Renal cortical epithelial cell (primary cell): ENCODE measurements at regions not wholly inside any gene's neighbourhood (a gene's known extent, or its start where the extent isn't known, plus 50 kb on each side); places are given as distances from the start of the nearest gene placed in this dataset.

Source experiments
- DNase-seq: peaks from one replicate; pipeline ENCODE4 v3.0.0-alpha.2; 2011; ENCODE audit warnings: low read depth

DNA sequence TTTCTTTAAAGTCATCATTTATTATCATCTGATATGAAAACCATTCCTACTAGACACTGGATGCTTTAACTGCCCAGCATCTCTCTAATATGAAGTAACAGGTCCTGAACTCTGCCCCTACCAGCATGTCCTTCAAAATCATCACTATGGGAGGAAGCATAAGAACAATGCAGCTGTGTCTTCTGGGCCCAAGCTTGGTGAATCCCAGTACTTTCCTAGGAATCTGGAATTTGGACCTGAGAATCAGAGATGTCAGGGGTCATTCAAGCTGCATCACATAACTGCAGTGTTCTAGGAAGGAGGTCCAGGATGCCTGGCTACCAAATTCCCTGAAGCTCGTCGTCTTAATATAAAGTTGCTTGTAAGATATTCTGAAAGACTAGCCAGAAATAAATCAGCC is 182.7 kb downstream of the AHR start:
- DNase-seq: no peak

DNA sequence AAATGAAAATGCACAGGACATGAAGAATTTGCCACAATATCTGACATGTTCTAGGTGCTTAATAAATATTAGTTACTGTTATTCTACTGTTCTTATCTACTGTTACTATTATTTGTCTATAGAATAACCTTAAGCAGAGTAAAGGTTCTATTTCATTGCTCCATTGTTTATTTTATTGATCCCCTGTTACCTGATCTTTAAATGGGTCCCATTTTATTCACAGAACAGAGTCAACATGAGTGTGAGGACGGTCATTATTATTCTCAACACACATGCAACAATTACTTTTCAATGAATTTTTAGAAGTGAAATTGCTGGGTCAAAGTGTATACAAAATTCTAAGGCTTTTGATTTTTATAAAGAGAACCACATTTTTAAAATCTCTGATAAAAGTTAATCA is 186.9 kb downstream of the AHR start:
- no peak for DNase-seq

DNA sequence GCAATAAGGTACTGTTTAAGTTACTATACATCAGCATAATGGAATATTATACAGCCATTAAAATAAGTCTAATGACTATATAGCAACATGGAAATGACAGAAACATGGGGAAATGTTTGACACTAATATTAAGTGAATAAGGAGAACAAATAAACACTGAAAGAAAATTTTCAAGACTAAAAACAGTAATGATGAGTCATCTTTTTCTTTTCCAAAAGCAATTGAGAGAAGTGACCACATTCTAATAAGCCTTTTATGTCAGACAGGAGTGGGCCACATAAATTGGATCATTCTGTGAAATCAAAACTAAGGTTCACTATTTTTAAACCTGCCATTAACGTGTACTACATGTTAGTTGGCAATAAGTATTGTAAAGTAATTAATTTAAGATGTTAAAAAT is 187.5 kb downstream of the AHR start:
- no peak for DNase-seq

DNA sequence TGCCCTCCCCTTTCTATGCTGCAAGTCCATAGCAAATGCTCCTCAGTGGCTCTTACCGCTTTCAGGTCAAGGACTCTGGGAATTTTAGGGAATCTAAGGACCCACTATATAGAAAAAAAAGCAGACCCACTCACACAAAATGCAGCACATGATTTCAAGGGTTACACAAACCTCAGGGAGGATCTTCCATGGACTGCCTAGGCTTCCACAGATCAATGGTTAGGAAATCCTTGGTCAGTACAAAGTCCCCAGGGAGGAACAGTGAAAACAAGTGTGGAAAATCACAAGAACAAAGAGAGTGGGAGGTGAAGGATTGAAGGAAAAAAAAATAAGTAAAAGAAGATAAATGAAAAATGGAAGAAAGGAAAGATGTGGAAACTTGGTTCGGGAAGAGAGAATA is 188.4 kb downstream of the AHR start:
- peak; percentile 50 for DNase-seq

DNA sequence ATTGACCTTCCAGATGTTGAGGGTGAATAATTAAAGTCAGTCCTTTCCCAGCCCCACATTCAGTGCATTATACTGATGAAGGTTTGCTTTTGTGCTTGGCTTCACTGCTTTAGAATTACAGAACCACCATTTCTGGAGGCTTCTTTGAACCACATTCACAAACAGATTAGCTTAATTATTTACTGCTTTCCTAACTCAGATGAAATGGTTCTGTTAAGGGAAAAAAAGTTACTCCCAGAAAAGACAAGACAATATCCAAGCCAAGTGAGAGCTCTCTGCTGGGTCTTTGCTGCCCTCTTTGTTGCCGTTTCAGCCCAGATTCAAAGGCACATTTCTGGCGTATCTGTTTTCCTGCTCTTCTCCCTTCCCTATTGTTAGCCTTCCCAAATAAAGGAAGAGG is 188.9 kb downstream of the AHR start:
- DNase-seq: peak; percentile 77

DNA sequence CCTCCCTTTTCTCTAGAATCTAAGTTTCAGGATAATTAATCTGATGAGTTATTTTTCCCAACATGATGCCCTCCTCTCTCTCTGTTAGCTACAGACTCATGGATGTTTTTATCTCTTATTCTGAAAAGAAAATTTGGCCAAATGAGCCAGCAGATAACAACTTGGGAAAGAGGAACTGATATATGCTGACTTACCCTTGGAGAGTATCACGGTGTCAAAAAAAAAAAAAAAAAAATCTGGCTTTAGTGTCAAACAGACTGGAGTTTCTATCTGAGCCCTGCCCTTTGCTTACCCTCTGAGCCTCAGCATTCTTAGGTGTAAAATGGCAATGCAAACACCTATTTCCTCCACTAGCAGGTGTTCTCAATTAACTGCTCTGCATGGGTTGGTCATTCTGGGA is 190.4 kb downstream of the AHR start:
- DNase-seq: no peak

DNA sequence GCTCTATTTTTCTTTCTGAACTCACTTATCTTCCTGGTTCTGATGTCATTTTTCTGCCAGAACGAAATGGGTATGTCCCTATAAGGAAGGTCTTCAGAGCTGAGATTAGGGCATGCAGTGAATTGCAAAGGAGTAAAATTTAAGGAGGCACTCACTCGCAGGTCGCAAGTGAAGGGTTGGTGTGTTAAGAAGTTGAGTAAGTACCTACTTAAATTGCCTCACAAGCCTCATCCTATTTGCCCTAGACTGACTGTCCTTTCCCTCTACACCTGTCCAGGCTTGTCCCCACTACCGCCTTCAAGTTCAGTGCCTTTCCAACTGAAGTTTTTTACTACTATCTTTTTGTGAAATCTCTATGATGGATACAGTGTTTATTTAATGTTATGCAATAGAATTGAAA is 191.5 kb downstream of the AHR start:
- DNase-seq: no peak

DNA sequence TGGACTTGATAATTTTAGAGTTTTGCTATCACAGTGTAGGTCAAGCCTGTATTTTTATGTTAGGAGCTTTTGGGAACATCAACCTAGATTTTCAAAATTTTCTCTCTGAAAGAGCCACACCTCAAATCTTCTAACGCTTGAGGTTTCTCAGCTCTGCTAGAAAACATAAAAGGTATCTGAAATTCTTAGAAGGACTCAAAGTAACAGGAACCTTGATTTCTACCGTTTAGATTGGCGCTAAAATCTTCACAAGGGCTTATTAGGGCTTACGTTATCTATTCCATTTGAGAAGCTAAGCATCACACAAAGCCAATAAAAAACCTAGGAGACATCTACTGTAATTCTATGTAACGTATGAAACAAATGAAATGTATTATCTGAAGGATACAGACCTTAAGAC is 192.4 kb downstream of the AHR start:
- no peak for DNase-seq

DNA sequence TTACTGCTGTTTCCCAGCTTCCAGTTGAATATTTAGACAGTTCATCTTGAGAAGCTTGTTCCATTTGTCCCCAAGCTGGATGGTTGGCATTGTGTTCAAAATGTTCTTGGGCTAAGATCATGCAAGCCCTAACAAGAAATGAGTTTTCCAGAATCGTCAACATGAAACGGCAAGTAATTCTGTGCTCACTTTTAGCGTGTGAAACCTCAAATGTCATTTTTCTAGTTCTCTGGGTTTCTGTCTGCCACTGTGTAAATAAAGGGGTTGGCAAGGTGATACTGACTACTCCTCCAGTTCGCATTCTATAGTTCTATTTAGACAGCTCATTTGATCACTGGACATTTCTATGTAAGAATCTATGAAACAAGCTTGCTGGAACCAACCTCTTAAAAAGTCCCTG is 194.0 kb downstream of the AHR start:
- DNase-seq: peak; percentile 7

DNA sequence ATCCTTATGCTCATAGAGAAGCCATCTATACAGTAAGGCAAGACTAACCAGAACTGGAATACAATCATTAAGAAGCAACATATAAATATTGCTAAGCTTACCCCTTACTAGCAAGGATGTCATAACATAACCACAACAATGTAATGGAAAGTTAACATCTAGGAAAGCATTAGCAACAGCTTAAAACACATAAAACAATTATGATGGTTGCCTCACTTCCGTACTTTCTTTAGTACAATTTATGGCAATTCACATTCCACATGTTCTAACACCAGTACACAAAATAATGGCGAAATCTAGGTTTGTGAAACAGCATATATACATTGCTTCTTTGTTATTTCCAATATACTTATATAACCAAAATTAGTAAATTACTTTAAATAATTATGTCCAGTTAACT is 195.0 kb downstream of the AHR start:
- no peak for DNase-seq

DNA sequence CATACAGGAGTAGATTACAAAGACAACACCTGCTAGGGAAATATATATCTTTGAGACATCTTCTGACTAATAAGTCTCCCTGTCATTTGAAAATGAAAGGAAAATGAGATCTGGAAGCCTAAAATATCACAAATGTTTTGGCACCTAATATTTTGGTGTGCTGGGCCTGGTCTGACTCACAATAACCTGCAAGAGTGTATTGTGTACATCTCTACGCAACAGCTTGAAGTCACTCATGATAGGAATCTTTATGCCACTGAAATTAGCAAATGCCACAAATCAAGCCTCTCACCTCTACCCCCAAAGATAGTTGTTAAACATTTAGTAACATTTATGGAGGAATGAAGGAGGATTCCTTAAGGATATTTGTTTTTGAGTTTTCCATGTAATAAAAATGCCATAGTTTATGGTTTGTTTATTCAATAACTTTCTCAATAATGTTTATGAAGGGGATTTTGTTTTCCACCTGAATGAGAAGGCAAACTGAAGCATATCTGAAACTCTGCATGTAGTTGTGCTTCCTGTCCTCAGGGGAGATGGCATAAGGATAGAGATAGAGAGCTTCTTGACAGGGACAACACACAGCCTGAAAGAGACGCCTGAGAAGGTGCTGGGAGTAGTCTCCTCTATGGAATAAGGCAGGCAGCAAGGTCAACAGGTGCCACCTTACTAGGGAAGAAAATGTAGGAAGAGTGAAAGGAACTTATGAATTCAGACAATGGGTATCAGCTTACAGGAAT is 197.4 kb downstream of the AHR start:
- DNase-seq: no peak

DNA sequence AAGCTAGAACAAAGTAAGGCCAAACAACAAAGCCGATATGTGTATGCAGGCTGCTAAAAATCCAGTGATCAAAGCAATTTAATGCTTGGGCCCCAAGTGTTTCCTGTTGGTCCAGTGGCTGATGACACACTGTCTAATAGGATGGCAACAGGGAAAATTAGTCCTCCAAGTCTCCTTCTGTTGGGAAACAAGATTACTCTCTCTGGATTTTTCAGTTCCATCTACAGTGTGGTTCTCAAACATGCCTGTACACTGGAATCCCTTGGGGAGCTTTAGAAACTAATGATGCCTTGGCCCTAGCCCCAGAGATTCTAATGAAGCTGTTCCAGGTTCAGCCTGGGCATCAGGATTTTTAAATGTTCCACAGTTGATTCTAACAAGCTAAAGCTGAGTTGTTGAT is 198.7 kb downstream of the AHR start:
- DNase-seq: no peak

DNA sequence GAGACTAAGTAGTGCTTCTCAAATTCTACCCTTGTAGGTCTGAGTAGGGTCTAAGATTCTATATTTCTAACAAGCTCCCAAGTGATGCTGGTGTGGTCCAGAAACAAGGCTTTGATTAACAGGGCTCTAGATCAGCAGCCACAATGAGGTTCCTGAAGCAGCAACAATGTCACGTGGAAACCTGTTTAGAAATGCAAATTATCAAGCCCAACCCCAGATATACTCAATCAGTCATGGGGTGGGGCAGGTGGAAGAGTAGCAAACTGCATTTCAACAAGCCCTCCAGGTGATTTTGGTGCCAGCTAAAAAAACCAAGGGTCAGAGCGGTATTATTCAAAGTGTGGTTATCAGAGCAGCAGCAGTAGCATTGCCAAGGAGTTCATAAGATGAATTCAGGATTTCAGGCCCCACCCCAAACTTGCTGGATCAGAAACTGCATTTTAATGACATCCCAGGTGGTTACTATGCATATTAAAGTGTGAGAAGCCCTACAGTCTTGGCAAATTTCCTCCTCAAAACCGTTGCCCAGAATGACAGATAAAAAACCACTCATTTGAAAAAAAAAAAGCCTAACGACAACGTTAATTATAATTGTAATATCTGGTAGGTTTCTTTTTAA is 199.2 kb downstream of the AHR start:
- DNase-seq: peak; percentile 7

DNA sequence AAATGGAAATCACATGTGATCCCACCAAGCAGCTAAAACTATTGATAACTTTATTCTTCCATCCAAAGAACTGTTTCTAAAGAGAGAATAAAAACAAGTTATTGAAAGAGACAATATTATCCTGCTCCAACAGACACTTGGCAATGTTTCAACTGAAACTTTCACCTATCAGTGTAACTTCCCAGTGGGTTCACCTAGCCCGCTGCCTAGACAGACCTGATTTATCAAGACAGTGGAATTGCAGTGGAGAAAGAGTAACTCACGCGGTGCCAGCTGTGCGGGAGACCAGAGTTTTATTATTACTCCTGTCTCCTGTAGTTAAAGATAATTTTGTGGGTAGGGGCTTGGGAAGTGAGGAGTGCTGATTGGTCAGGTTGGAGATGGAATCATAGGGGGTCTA is 199.8 kb downstream of the AHR start:
- DNase-seq: no peak

DNA sequence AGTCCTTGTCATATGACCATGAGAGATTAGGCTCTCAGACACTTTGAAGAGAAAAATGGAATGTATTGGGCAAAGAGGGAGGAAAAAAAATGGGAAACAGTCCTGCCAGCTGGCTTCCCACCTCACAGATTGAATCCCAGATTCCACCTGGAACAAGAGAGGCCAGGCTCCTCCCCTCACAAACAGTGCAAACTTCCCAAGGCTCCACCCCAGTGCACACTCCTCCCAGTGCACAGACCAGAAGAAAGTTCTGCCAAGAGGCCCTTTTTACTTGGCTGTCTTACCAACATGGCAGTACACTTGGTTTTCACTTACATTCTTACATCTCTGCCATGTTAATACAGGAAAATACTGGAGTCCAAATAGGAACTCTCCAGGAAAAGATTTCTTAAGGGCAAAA is 202.3 kb downstream of the AHR start:
- no peak for DNase-seq

DNA sequence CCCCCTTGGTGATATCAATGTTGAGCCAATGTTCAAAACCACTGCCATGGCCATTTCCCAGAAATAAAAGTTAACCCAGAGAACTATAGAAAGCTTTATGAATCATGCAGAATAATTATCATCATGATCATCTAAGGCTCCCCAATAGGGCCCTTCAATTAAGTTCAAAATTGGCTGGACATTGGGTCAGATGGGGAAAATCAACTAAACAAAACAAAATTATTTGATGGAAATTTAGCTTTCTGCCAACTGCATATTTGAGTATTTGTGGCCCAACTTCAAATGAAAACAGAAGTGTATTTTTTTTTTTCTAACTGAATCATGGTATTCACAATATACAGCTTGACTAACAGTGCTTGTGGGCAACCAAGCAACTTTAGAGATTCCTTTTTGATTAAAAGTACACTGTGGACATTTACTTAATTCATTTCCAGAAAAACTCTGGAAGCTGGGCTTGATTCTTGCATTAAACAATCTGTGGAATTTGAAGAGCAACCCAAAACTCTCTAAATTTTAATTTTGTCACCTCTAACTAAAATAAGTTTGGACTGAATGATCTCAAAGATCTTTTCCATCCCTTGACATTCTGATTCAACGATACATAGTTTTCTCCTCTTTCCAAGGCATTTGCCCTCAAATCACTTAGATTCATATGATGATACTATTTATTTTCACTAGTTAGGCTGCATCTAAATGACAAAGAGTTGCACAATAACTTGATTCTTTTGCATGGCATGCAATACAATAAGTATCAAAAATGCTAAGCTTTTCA is 203.2 kb downstream of the AHR start:
- DNase-seq: no peak

DNA sequence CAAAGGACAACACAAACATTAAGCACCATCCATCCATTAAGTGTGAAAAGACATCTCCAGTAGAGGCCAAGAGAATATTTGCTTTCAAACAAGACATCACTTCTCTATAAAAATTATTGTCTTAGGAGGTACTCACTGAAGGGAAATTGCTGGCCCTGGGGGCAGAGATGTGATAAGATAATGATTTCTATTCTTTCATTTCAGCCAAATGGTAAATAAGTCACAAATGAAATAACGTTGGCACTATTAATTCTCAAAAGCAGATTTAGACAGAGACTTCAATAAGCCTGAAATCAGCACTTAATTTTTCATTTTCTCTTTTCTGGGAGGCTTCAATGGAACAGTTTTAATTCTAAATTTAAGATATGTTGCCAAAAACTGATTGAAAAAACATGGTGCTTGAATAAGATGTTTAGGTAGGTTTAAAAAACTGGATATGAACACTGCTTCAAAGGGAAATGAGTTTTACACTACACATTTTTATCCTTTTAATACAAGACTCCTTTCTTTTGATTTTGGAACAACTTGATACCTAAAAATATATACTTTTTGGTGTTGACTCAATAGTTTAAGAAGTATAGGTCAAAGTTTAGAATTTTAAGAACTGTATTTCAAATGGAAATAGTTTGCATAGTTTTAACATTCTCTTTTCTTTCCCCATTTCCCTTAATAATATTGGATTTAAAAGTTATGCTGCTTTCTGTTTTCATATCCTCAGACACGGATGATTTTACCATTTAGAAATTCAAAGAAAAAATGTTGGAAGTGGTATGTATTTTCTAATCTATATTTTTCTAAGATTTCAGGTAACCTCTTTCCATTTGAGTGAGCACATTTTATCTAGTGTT is 204.0 kb downstream of the AHR start:
- no peak for DNase-seq

DNA sequence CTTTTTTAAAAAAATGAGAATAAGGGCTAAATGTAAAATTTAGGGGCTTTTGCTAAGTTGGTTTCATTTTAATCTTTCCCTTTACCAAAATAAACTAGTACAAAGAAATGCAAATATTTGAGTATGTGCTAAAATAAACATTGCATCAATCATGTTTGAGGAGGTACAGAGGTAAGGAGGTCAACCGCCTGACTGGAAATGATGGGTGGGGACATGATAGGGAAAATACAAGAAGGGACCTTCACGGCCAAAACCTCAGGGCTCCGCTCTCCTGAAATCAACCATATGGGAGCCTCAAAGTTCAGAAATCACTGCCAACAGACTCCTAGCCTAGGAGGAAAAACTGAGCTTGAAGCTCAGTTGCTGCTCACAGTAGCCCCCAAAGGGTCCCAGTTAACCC is 207.6 kb downstream of the AHR start:
- no peak for DNase-seq

DNA sequence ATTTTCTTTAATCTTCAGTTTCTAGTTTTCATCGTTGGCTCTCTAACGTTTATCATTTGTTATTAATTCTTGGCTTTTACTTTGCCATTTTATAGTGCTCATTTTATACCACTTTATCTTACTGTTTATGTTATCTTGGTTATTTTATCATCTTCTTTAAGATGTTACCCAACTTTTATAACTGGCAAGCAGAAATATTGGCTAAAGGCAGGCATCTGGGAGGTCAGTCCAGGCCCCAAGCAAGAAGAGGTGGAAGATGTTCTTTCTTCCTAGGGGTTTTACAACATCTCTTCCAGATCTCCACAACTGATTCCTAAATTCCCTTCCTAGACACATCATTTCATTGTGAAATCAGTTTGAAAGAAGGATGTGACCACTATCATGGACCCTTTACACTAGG is 208.1 kb downstream of the AHR start:
- no peak for DNase-seq

DNA sequence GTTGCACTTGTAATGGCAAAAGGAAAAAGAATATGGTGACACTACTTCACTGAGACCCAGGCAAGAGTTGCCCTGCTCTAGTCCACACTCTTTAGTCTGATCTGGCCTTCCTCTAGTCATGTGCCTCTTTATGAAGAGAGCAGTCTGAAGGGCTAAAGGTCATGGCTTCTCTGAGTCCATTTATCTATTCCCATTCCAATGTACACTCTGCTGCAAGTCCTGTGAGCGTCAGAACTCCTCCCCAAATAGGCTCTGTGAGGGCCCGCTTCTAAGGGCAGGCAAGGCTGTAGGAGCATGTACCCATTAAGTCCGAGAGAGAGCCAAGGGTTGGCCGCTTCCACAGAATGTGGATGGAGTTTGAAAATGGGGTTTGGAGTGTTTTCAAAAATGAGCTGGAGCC is 209.3 kb downstream of the AHR start:
- DNase-seq: no peak

DNA sequence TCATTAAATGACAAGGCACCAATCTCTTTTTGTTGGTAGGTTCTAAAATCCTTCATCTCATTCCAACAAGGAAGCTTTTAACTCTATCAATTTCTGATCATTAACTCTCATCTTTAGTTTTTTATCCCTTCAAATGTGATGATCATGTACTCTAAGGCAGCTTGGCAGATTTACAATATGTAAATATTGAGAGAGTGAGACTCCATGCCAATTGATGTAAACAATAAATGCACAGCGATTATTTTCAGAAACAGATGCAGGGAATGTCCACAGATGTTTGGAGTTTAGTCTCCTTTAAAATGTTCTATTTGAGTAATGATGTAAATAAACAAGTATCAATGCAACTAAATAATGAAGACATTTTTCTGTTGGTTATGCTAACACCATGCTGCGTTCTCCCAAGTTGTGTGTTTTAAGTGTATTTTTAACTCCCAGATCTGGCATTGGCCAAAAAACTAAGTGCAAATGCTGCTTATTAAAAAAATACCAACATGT is 213.8 kb downstream of the AHR start:
- no peak for DNase-seq

DNA sequence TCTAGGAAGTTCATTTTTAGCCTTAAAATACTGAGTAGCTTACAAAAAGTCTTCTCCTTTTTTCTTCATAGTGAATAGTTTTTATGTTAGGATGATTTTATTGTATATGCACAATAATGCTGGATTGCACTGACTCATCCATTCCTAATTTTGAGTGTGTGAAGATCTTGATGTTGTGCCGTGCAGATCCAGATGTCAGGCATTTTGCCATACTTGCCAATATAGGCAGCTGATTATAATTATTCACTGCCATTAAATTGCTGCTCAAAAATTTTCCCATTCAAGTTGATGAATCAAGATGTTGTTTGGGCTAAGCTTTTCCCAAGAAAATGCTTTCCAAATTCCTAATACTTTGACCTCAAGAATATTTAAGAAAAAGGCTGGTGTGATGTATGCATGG is 218.3 kb downstream of the AHR start:
- no peak for DNase-seq
